LNCaP clone FGC (cell line): ENCODE measurements at regions not wholly inside any gene's neighbourhood (a gene's known extent, or its start where the extent isn't known, plus 50 kb on each side); places are given as distances from the start of the nearest gene placed in this dataset.

Experiments
- DNase-seq: peaks from one replicate; pipeline ENCODE4 v3.0.0-alpha.2; 2011; ENCODE audit warnings: low read depth
- H3K4me3 ChIP-seq: 2 replicates; pipeline ENCODE4 v1.5.1; 2011; ENCODE audit warnings: mild to moderate bottlenecking, low read depth, low read length, control low read depth
- CTCF ChIP-seq: IDR thresholded peaks from 2 replicates; pipeline ENCODE4 v1.5.1; 2012; ENCODE audit warnings: mild to moderate bottlenecking; ENCODE audit not compliant: control insufficient read depth, insufficient read depth; ENCODE audit errors: extremely low read depth

GRCh38 chr2:209189893-209190292 is 234.0 kb upstream of the MAP2 start:
- no peak for TF ChIP-seq CTCF
- H3K4me3 ChIP-seq, result no peak overlapping the region
- no peak for DNase-seq

GRCh38 chr2:209191139-209191538 is 232.7 kb upstream of the MAP2 start:
- no peak for TF ChIP-seq CTCF
- DNase-seq, result no peak
- H3K4me3 ChIP-seq, result no peak overlapping the region

GRCh38 chr2:209194717-209195116 is 229.1 kb upstream of the MAP2 start:
- H3K4me3 ChIP-seq, result no peak overlapping the region
- no peak for TF ChIP-seq CTCF
- DNase-seq, result no peak

- peak overlapping the region; percentile 16; the same call in 1 of the 2 replicates for H3K4me3 ChIP-seq
- TF ChIP-seq CTCF, result peak; percentile 62
- DNase-seq, result peak; percentile 13
These were observed 215.6 kb upstream of the MAP2 start for GRCh38 chr2:209208211-209208610.

- no peak overlapping the region for H3K4me3 ChIP-seq
- TF ChIP-seq CTCF, result no peak
- no peak for DNase-seq
These were observed 213.9 kb upstream of the MAP2 start for GRCh38 chr2:209209943-209210342.

GRCh38 chr2:209230560-209230959 is 193.3 kb upstream of the MAP2 start:
- DNase-seq, result no peak
- no peak for TF ChIP-seq CTCF
- no peak overlapping the region for H3K4me3 ChIP-seq

GRCh38 chr2:209236377-209236776 is 187.5 kb upstream of the MAP2 start:
- H3K4me3 ChIP-seq, result no peak overlapping the region
- TF ChIP-seq CTCF, result no peak
- DNase-seq, result no peak
